SH-SY5Y (cell line): ENCODE measurements at regions not wholly inside any gene's neighbourhood (a gene's known extent, or its start where the extent isn't known, plus 50 kb on each side); places are given as distances from the start of the nearest gene placed in this dataset.

Source experiments
- GATA2 ChIP-seq: IDR thresholded peaks from 2 replicates; pipeline ENCODE4 v1.6.1; 2011; ENCODE audit warnings: mild to moderate bottlenecking, low read depth, low read length
- GATA3 ChIP-seq: IDR thresholded peaks from 2 replicates; pipeline ENCODE4 v1.6.1; 2011; ENCODE audit warnings: low read depth, mild to moderate bottlenecking, low read length, moderate library complexity

DNA sequence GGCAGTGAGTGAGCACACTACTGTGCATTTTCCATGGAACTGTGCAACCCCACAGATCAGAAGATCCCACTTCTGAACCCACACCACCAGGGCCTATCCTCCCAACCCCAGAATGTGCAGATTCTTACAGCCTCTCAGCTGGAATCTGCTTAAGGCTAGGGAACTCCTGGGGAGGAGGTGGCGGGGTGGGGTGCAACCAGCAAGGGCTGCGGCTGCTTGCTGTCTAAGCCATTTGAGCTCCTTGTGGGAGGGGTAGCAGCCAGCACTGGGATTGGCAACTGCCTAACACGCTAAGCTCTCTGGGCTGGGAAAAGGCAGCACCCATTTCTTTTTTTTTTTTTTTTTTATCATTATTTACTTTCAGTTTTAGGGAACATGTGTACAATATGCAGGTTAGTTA is 353.3 kb downstream of the RAB28 start:
- no peak for TF ChIP-seq GATA2
- no peak for TF ChIP-seq GATA3
